PC-9 (cell line): ENCODE measurements at regions not wholly inside any gene's neighbourhood (a gene's known extent, or its start where the extent isn't known, plus 50 kb on each side); places are given as distances from the start of the nearest gene placed in this dataset.

Source experiments
- BruUV-seq: library from RNA; stranded (reverse); fragments of 400-500 nt; replicated peaks from 2 replicates; lab custom pipeline; 2021; lab: Mats Ljungman, UMichigan
- CTCF ChIA-PET: fragments of 300-600 bp; sonication (Branson Sonifier 250); formaldehyde crosslinking; loops from one replicate; lab custom pipeline; 2022; ENCODE audit warnings: antibody characterized with exemption; lab: Charles Lee
- POLR2A ChIA-PET: fragments of 300-600 bp; sonication (Branson Sonifier 250); formaldehyde crosslinking; loops from one replicate; lab custom pipeline; 2022; ENCODE audit warnings: antibody characterized with exemption; ENCODE audit not compliant: unreplicated experiment; lab: Charles Lee
- DNase-seq, 2 experiments: peaks; one replicate each; pipeline versions ENCODE4 v3.0.0 to v3.0.0-alpha.2; 2015 to 2022; ENCODE audit warnings: mixed read lengths in 1 of 2
- H2AFZ ChIP-seq: fragments of 200-600 bp; sonication (generic); 2 replicates; pipeline ENCODE4 v1.8.1; 2017; ENCODE audit warnings: antibody characterized with exemption
- H3F3A ChIP-seq: fragments of 200-600 bp; sonication (generic); 2 replicates; pipeline ENCODE4 v1.8.1; 2017; ENCODE audit warnings: antibody characterized with exemption, mild to moderate bottlenecking, low read depth; ENCODE audit not compliant: insufficient read depth
- H3K27ac ChIP-seq: fragments of 200-600 bp; sonication (generic); 2 replicates; pipeline ENCODE4 v1.6.1; 2016; ENCODE audit warnings: mixed run types
- H3K27me3 ChIP-seq: fragments of 200-600 bp; sonication (generic); 2 replicates; pipeline ENCODE4 v1.6.1; 2016; ENCODE audit warnings: low read depth, mixed run types; ENCODE audit not compliant: insufficient read depth
- H3K36me3 ChIP-seq: fragments of 200-600 bp; sonication (generic); 2 replicates; pipeline ENCODE4 v1.6.1; 2016; ENCODE audit warnings: low read depth, mixed run types
- H3K4me1 ChIP-seq: fragments of 200-600 bp; sonication (generic); replicated peaks from 2 replicates; pipeline ENCODE4 v1.6.1; 2016; ENCODE audit warnings: mixed run types; ENCODE audit not compliant: insufficient read depth
- H3K4me2 ChIP-seq: fragments of 200-600 bp; sonication (generic); 2 replicates; pipeline ENCODE4 v1.6.1; 2017; ENCODE audit warnings: mixed run types
- H3K4me3 ChIP-seq: fragments of 200-600 bp; sonication (generic); 2 replicates; pipeline ENCODE4 v1.6.1; 2016; ENCODE audit warnings: mixed run types
- H3K79me2 ChIP-seq: fragments of 200-600 bp; sonication (generic); 2 replicates; pipeline ENCODE4 v1.6.1; 2017; ENCODE audit warnings: low read depth, mixed run types
- H3K9me2 ChIP-seq: fragments of 200-600 bp; sonication (generic); 2 replicates; pipeline ENCODE4 v1.8.1; 2017; ENCODE audit warnings: mild to moderate bottlenecking; ENCODE audit not compliant: insufficient read depth
- H3K9me3 ChIP-seq: fragments of 200-600 bp; sonication (generic); 2 replicates; pipeline ENCODE4 v1.8.1; 2016; ENCODE audit warnings: low read depth; ENCODE audit not compliant: insufficient read depth
- H4K20me1 ChIP-seq: fragments of 200-600 bp; sonication (generic); 2 replicates; pipeline ENCODE4 v1.8.1; 2017; ENCODE audit not compliant: insufficient read depth
- CTCF ChIP-seq: fragments of 200-600 bp; sonication (generic); conservative IDR thresholded peaks from 2 replicates; pipeline ENCODE4 v1.6.1; 2017; ENCODE audit warnings: mixed run types, antibody characterized with exemption, mild to moderate bottlenecking, moderate library complexity
- EZH2 ChIP-seq: fragments of 200-600 bp; sonication (generic); IDR thresholded peaks from 2 replicates; pipeline ENCODE4 v1.8.0; 2017; ENCODE audit warnings: antibody characterized with exemption, low read depth
- intact Hi-C: fragments of 100-400 bp; cut with micrococcal nuclease; formaldehyde crosslinking; loops from one replicate; pipeline ENCODE4 v1.10.0; 2022; ENCODE audit not compliant: unreplicated experiment

- POLR2A ChIA-PET, result no interaction called here
- peak in 1 of 2 experiments; percentile 35 for DNase-seq
- BruUV-seq, result no TSS peak
These were observed 1154.4 kb downstream of the RAPGEF2 start for GRCh38 chr4:160257318-160257717.

DNA sequence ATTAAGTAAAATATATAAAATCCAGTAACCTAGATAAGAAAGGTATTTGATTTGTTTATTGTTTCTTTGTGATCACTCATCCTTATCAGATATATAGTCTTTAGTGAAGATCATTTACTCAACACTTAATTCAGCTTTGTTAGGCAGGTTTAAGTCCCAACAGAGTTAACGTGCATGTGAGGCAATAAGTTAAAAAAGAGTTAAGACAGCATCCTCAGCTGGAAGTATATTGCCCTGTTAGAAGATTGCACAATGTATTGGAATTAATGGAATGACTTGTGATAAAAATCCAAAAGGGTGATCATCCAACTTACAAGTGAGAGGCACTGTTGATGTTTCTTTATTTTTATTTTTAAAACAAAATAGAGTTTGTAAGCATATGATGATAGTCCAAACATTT lies 1162.1 kb downstream of the RAPGEF2 start:
- TF ChIP-seq CTCF (no peak), EZH2 (no peak)

More at GRCh38 chr4:160257318-160257717, 1154.4 kb downstream of the RAPGEF2 start:
- no peak for TF ChIP-seq CTCF
- TF ChIP-seq EZH2, result no peak
- no peak overlapping the region for H3K27ac ChIP-seq
- H3F3A ChIP-seq, result no peaks in the 10 kb centered on the region
- no peaks in the 10 kb centered on the region for H3K9me3 ChIP-seq
- H2AFZ ChIP-seq, result no peak overlapping the region
- no peaks in the 10 kb centered on the region for H3K9me2 ChIP-seq
- no peak overlapping the region for H3K4me3 ChIP-seq
- no peak overlapping the region for H3K4me2 ChIP-seq
- no peaks in the 10 kb centered on the region for H3K27me3 ChIP-seq
- H3K79me2 ChIP-seq, result no peaks in the 10 kb centered on the region
- intact Hi-C loops, result no loop called here
- H4K20me1 ChIP-seq, result no peaks in the 10 kb centered on the region
- CTCF ChIA-PET, result no interaction called here
- no peaks in the 10 kb centered on the region for H3K36me3 ChIP-seq
- no peaks in the 10 kb centered on the region for H3K4me1 ChIP-seq

DNA sequence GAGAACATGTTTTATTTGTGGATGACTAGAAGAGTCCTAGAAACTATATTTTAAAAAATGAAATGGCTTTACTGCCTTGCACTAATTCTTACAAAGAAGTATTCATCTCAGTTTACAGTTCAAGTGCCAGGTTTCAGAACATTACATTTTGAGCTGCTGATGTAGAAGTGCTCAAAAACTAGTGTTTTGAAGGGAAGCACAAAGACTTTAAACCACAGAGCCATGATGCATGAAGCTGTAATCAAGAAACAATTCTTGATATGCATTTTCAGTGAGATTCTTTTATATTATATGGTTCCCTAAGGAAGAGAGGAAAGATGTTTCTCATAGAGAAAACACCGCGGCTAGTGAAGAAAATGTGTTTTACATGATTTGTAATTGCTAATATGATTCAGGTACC lies 1163.0 kb downstream of the RAPGEF2 start:
- H3K4me3 ChIP-seq, result no peak overlapping the region
- intact Hi-C loops, result no loop called here
- CTCF ChIA-PET, result no interaction called here
- H3K4me2 ChIP-seq, result no peak overlapping the region
- H3F3A ChIP-seq, result no peaks in the 10 kb centered on the region
- no peaks in the 10 kb centered on the region for H3K9me2 ChIP-seq
- no peak for DNase-seq
- H2AFZ ChIP-seq, result no peak overlapping the region
- POLR2A ChIA-PET, result no interaction called here
- no peaks in the 10 kb centered on the region for H3K36me3 ChIP-seq
- H3K9me3 ChIP-seq, result no peaks in the 10 kb centered on the region
- no peaks in the 10 kb centered on the region for H3K4me1 ChIP-seq
- TF ChIP-seq EZH2, result no peak
- no TSS peak for BruUV-seq
- H3K79me2 ChIP-seq, result no peaks in the 10 kb centered on the region
- H3K27ac ChIP-seq, result no peak overlapping the region
- H3K27me3 ChIP-seq, result no peaks in the 10 kb centered on the region
- no peaks in the 10 kb centered on the region for H4K20me1 ChIP-seq

More for the DNA sequence above, 1162.1 kb downstream of the RAPGEF2 start:
- no TSS peak for BruUV-seq
- H3K9me3 ChIP-seq, result no peaks in the 10 kb centered on the region
- H2AFZ ChIP-seq, result no peak overlapping the region
- ChIA-PET POLR2A (no interaction called here), CTCF (no interaction called here)
- no peak for DNase-seq
- H4K20me1 ChIP-seq, result no peaks in the 10 kb centered on the region
- no peak overlapping the region for H3K4me2 ChIP-seq
- H3K4me1 ChIP-seq, result no peaks in the 10 kb centered on the region
- H3K4me3 ChIP-seq, result no peak overlapping the region
- no peaks in the 10 kb centered on the region for H3K36me3 ChIP-seq
- intact Hi-C loops, result no loop called here
- H3K79me2 ChIP-seq, result no peaks in the 10 kb centered on the region
- H3K27me3 ChIP-seq, result no peaks in the 10 kb centered on the region
- no peak overlapping the region for H3K27ac ChIP-seq
- H3F3A ChIP-seq, result no peaks in the 10 kb centered on the region
- H3K9me2 ChIP-seq, result no peaks in the 10 kb centered on the region

GRCh38 chr4:160276785-160277325 lies 1174.0 kb downstream of the RAPGEF2 start:
- H3K27ac ChIP-seq, result no peak overlapping the region
- no peaks in the 10 kb centered on the region for H3K9me3 ChIP-seq
- TF ChIP-seq EZH2 (no peak), CTCF (no peak)
- intact Hi-C loops, result no loop called here
- H3K36me3 ChIP-seq, result no peaks in the 10 kb centered on the region
- CTCF ChIA-PET, result no interaction called here
- BruUV-seq, result no TSS peak
- no peaks in the 10 kb centered on the region for H3K4me1 ChIP-seq
- H2AFZ ChIP-seq, result no peak overlapping the region
- no peak overlapping the region for H3K4me3 ChIP-seq
- H3F3A ChIP-seq, result no peaks in the 10 kb centered on the region
- no peaks in the 10 kb centered on the region for H3K27me3 ChIP-seq
- H3K4me2 ChIP-seq, result no peak overlapping the region
- H4K20me1 ChIP-seq, result no peaks in the 10 kb centered on the region
- H3K79me2 ChIP-seq, result no peaks in the 10 kb centered on the region
- POLR2A ChIA-PET, result no interaction called here
- no peaks in the 10 kb centered on the region for H3K9me2 ChIP-seq
- no peak for DNase-seq
